ENCODE measurements at regions not wholly inside any gene's neighbourhood (a gene's known extent, or its start where the extent isn't known, plus 50 kb on each side); places are given as distances from the start of the nearest gene placed in this dataset.
"Not testable (repeated sequence)": the region's sequence is repeated elsewhere in the genome, so short reads cannot be mapped to it uniquely, and the experiment has no call there.

- intact Hi-C loops (cut with DNase I), result no loop called here
- DNase-seq, result no peak
- ATAC-seq, result no peak
Observed at GRCh38 chr6:79812195-79812594, 135.2 kb downstream of the ELOVL4 start.

GRCh38 chr6:79810871-79811270 lies 136.5 kb downstream of the ELOVL4 start:
- ATAC-seq, result no peak
- intact Hi-C loops (cut with DNase I), result no loop called here
- DNase-seq, result no peak

- no peak for ATAC-seq
- intact Hi-C loops (cut with DNase I), result no loop called here
Observed at GRCh38 chr6:79810185-79810705, 137.1 kb downstream of the ELOVL4 start.

GRCh38 chr6:79808921-79809320 lies 138.4 kb downstream of the ELOVL4 start:
- ATAC-seq (no peak), DNase-seq (no peak)
- intact Hi-C loops (cut with DNase I), result no loop called here

More at GRCh38 chr6:79810185-79810705, 137.1 kb downstream of the ELOVL4 start:
- DNase-seq, result no peak

- intact Hi-C loops (cut with DNase I), result not testable (repeated sequence)
Observed at GRCh38 chr6:79806661-79807060, 140.7 kb downstream of the ELOVL4 start.

GRCh38 chr6:79804732-79805131 lies 142.6 kb downstream of the ELOVL4 start:
- no peak for ATAC-seq
- no peak for DNase-seq
- intact Hi-C loops (cut with DNase I), result no loop called here

More at GRCh38 chr6:79806661-79807060, 140.7 kb downstream of the ELOVL4 start:
- DNase-seq, ATAC-seq: not testable (repeated sequence)

- ATAC-seq (no peak), DNase-seq (no peak)
- intact Hi-C loops (cut with DNase I), result no loop called here
Observed at GRCh38 chr6:79803917-79804316, 143.4 kb downstream of the ELOVL4 start.

- ATAC-seq, result no peak
- no peak for DNase-seq
- intact Hi-C loops (cut with DNase I), result no loop called here
Observed at GRCh38 chr6:79802657-79803300, 144.6 kb downstream of the ELOVL4 start.

GRCh38 chr6:79801362-79801761 lies 146.0 kb downstream of the ELOVL4 start:
- intact Hi-C loops (cut with DNase I), result no loop called here
- ATAC-seq, result no peak
- no peak for DNase-seq

GRCh38 chr6:79798841-79799240 lies 148.5 kb downstream of the ELOVL4 start:
- intact Hi-C loops (cut with DNase I), result no loop called here
- ATAC-seq, result no peak
- DNase-seq, result no peak

- intact Hi-C loops (cut with DNase I), result no loop called here
- ATAC-seq, result no peak
Observed at GRCh38 chr6:79797912-79798311, 149.4 kb downstream of the ELOVL4 start.

GRCh38 chr6:79797163-79797764 lies 150.1 kb downstream of the ELOVL4 start:
- ATAC-seq (no peak), DNase-seq (no peak)
- intact Hi-C loops (cut with DNase I), result no loop called here

More at GRCh38 chr6:79797912-79798311, 149.4 kb downstream of the ELOVL4 start:
- DNase-seq, result no peak

GRCh38 chr6:79796197-79796596 lies 151.2 kb downstream of the ELOVL4 start:
- intact Hi-C loops (cut with DNase I), result no loop called here
- ATAC-seq (no peak), DNase-seq (no peak)

GRCh38 chr6:79789896-79790295 lies 157.5 kb downstream of the ELOVL4 start:
- ATAC-seq (no peak), DNase-seq (no peak)
- intact Hi-C loops (cut with DNase I), result no loop called here

- intact Hi-C loops (cut with DNase I), result no loop called here
- DNase-seq, result no peak
- no peak for ATAC-seq
Observed at GRCh38 chr6:79788756-79789155, 157.6 kb downstream of the SH3BGRL2 start.

- no peak for DNase-seq
- ATAC-seq, result no peak
- intact Hi-C loops (cut with DNase I), result no loop called here
Observed at GRCh38 chr6:79787626-79788025, 156.5 kb downstream of the SH3BGRL2 start.

- DNase-seq, result no peak
- ATAC-seq, result no peak
- intact Hi-C loops (cut with DNase I), result no loop called here
Observed at GRCh38 chr6:79784395-79784753, 153.2 kb downstream of the SH3BGRL2 start.

- DNase-seq (no peak), ATAC-seq (no peak)
- intact Hi-C loops (cut with DNase I), result no loop called here
Observed at GRCh38 chr6:79783670-79784394, 152.7 kb downstream of the SH3BGRL2 start.

GRCh38 chr6:79782792-79783580 lies 151.9 kb downstream of the SH3BGRL2 start:
- intact Hi-C loops (cut with DNase I), result no loop called here
- no peak for ATAC-seq
- no peak for DNase-seq

- DNase-seq (no peak), ATAC-seq (no peak)
- intact Hi-C loops (cut with DNase I), result no loop called here
Observed at GRCh38 chr6:79781916-79782315, 150.8 kb downstream of the SH3BGRL2 start.
